Activated naive CD8-positive, alpha-beta T cell treated with anti-CD3 and anti-CD28 coated beads for 36 hours (primary cell): ENCODE measurements at regions not wholly inside any gene's neighbourhood (a gene's known extent, or its start where the extent isn't known, plus 50 kb on each side); places are given as distances from the start of the nearest gene placed in this dataset.

Experiments
- DNase-seq: peaks from one replicate; pipeline ENCODE4 v3.0.0; 2021
- H3K27ac Mint-ChIP-seq: one replicate; pipeline ENCODE4 v1.8.0; 2022; ENCODE audit warnings: mild to moderate bottlenecking, moderate library complexity, mixed read lengths
- H3K27me3 Mint-ChIP-seq: one replicate; pipeline ENCODE4 v1.8.0; 2022; ENCODE audit warnings: mild to moderate bottlenecking, mixed read lengths
- H3K36me3 Mint-ChIP-seq: one replicate; pipeline ENCODE4 v1.8.0; 2021; ENCODE audit warnings: mild to moderate bottlenecking, mixed read lengths
- H3K4me1 Mint-ChIP-seq: one replicate; pipeline ENCODE4 v1.8.0; 2021; ENCODE audit warnings: mixed read lengths
- H3K4me3 Mint-ChIP-seq: one replicate; pipeline ENCODE4 v1.8.0; 2022; ENCODE audit warnings: mild to moderate bottlenecking, moderate library complexity, mixed read lengths
- H3K9me3 Mint-ChIP-seq: one replicate; pipeline ENCODE4 v1.8.0; 2022; ENCODE audit warnings: mixed read lengths

DNA sequence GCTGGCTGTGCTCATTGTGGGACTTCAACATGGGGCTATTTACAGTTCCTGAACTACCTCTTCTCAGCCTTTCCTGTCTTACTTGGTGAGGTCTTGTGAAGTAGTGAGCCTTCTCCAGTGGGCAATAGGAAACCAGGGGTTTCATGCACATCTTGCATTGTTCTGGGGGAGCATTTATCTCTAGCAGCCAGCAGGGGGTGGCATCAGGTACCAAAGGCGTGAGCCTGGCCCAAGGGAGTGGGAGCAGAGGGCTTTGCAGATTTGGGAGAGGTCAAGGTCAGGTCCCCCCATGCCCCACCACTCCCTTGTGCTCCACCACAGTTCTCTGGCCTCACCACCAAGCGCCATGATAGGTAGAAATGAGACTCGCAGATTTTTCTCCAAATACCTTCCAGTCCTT is 85.4 kb upstream of the NPTX2 start:
- Mint-ChIP-seq H3K27me3 (no peaks in the 10 kb centered on the region), H3K36me3 (no peaks in the 10 kb centered on the region), H3K4me1 (no peaks in the 10 kb centered on the region), H3K9me3 (peaks cover 17% of the 10 kb centered on the region), H3K27ac (no peak overlapping the region), H3K4me3 (no peak overlapping the region)
- DNase-seq: no peak

DNA sequence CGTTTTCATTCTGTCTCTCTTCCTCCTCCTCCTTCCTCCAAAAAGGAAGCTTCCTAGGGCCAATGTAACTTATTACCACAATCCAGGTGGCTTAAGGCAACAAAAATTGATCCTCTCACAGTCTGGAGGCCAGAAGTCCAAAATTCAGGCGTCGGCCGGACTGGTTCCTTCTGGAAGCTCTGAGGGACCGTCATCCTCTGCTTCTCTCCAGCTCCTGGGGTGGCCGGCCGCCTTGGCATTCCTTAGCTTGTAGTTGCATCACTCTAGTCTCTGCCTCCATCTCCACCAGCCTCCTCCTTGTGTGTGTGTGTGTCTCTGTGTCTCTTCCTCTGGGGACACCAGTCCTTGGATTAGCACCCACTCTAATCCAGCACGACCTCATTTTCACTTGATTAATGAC is 89.0 kb upstream of the NPTX2 start:
- no peaks in the 10 kb centered on the region for H3K4me1 Mint-ChIP-seq
- H3K27ac Mint-ChIP-seq: no peak overlapping the region
- H3K27me3 Mint-ChIP-seq: no peaks in the 10 kb centered on the region
- DNase-seq: no peak
- no peak overlapping the region for H3K4me3 Mint-ChIP-seq
- H3K36me3 Mint-ChIP-seq: no peaks in the 10 kb centered on the region
- peaks cover 10% of the 10 kb centered on the region for H3K9me3 Mint-ChIP-seq

DNA sequence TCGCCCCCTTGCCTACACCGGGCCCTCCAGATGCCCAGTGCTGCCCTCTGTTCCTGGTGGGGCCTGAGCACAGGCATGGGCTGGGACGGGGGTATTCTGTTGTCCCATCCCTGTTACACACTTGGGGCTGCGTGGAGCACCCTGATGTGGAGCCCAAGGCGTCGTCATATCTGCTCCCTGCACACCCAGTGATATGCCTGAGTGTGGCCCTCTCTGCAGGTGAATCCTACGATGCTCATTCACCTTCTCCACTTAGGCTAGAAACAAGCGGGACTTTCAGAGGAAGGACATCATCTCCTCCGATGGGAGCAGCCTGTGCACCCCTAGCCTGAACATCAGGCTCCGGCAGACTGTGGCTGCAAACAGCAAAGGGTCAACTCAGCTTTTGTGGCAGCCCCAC is 91.0 kb upstream of the NPTX2 start:
- no peaks in the 10 kb centered on the region for H3K4me1 Mint-ChIP-seq
- peaks cover 4% of the 10 kb centered on the region for H3K9me3 Mint-ChIP-seq
- DNase-seq: no peak
- no peaks in the 10 kb centered on the region for H3K36me3 Mint-ChIP-seq
- H3K4me3 Mint-ChIP-seq: no peak overlapping the region
- H3K27me3 Mint-ChIP-seq: no peaks in the 10 kb centered on the region
- no peak overlapping the region for H3K27ac Mint-ChIP-seq

DNA sequence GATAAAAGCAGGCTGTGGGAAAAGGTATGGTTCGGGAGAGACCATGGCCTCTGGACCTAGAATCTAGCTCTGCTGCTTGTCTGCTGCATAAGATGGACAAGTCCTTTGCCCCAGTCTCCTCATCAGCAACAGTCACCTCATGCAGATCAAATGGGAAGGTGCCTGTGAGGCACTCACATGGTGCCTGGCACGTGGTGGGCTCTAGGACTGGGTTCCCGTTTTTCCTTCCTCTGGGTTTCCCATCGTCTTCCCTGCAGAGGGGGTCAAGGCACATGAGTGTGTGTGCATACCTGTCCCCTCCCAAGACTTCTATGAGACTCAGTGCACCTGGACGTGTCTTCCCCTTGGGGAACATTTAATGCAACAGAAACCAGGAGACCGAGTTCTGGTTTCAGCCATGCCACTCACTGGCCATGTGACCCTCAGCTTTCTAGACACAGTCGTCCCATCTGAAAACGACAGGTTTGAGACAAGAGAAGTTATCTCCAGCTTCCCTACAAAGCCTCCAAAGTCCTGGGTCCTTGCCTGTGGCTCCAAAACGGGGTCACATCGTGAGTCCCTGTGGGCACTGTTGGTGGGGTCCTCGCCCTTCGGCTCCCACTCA is 95.9 kb upstream of the NPTX2 start:
- no peaks in the 10 kb centered on the region for H3K36me3 Mint-ChIP-seq
- H3K4me1 Mint-ChIP-seq: no peaks in the 10 kb centered on the region

DNA sequence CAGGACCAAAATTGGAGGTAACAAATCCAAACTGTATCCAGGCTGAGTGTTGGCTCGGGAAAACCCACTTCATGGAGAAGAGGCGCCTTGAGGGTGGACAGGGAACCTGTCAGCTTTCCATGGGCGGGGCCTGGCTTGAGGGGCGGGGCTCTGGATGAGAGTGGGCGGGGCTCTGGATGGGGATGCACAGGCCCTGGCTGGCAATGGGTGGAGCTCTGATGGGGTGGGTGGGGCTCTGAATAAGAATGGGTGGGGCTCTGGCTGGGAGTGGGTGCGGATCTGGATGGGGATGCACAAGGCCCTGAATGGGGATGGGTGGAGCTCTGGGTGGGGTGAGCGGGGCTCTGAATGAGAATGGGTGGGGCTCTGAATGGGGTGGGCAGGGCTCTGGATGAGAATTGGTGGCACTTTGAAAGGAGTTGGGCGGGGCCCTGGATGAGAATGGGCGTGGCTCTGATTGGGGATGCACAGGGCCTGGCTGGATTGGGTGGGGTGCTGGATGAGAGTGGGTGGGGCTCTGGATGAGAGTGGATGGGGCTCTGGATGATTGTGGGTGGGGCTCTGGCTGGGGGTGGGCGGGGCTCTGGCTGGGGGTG is 96.6 kb upstream of the NPTX2 start:
- DNase-seq: no peak
- no peaks in the 10 kb centered on the region for H3K9me3 Mint-ChIP-seq
- H3K36me3 Mint-ChIP-seq: no peaks in the 10 kb centered on the region
- no peaks in the 10 kb centered on the region for H3K27me3 Mint-ChIP-seq
- H3K4me1 Mint-ChIP-seq: no peaks in the 10 kb centered on the region
- no peak overlapping the region for H3K27ac Mint-ChIP-seq
- H3K4me3 Mint-ChIP-seq: no peak overlapping the region

More for the DNA sequence above, 95.9 kb upstream of the NPTX2 start:
- no peak overlapping the region for H3K27ac Mint-ChIP-seq
- no peak overlapping the region for H3K4me3 Mint-ChIP-seq
- H3K9me3 Mint-ChIP-seq: no peaks in the 10 kb centered on the region
- H3K27me3 Mint-ChIP-seq: no peaks in the 10 kb centered on the region
- no peak for DNase-seq

DNA sequence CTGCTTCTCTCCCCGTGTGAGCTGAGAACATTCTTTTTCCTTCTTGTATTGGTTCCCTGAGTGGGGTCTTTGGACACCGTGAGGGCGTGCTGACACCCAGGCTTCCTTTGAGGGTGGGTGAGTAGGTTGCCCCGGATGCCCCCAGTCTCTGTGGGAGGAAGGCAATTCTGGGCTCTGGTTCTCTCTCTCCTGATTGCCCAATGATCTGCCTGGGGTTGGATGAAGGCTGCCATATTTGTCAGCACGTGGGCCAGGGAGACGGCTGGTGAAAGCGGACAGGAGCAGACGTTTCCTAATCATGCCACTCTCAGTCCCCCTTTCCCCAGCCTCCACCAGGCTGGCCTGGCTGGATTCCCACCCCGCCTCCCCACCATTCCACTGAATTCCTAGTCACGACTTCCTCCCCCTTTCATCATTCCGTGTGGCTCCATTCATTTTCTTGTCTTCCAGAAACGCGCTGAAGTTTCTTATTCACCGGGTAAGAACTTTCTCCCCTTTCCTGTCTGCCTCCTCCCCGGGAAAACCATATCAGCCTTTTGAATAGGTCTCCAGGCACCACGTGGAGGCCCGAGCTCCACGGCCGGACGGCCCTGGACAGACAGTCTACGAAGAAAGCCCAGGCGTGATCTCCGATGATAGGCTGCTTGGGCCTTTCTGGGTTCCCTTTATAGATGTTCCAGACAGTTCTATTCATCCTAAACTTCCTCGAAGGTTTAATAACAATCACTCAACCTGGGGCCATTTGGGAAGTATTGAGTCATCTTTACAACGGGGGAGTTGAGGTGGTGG is 98.7 kb upstream of the NPTX2 start:
- Mint-ChIP-seq H3K4me3 (no peak overlapping the region), H3K27me3 (no peaks in the 10 kb centered on the region), H3K9me3 (no peaks in the 10 kb centered on the region), H3K27ac (no peak overlapping the region), H3K36me3 (no peaks in the 10 kb centered on the region), H3K4me1 (no peaks in the 10 kb centered on the region)
- no peak for DNase-seq

DNA sequence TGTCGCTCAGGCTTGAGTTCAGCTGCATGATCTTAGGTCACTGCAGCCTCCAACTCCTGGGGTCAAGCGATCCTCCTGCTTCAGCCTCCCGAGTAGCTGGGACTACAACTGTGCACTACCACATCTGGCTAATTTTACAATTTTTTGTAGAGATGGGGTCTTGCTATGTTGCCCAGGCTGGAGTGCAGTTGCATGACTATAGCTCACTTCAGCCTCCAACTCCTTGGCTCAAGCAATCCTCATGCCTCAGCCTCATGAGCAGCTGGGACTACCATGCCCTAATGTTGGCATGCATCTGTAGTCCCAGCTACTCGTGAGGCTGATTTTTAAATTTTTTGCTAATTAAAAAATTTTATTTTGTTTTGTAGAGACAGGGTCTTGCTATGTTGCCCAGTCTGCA is 101.9 kb upstream of the NPTX2 start:
- H3K9me3 Mint-ChIP-seq: no peaks in the 10 kb centered on the region

DNA sequence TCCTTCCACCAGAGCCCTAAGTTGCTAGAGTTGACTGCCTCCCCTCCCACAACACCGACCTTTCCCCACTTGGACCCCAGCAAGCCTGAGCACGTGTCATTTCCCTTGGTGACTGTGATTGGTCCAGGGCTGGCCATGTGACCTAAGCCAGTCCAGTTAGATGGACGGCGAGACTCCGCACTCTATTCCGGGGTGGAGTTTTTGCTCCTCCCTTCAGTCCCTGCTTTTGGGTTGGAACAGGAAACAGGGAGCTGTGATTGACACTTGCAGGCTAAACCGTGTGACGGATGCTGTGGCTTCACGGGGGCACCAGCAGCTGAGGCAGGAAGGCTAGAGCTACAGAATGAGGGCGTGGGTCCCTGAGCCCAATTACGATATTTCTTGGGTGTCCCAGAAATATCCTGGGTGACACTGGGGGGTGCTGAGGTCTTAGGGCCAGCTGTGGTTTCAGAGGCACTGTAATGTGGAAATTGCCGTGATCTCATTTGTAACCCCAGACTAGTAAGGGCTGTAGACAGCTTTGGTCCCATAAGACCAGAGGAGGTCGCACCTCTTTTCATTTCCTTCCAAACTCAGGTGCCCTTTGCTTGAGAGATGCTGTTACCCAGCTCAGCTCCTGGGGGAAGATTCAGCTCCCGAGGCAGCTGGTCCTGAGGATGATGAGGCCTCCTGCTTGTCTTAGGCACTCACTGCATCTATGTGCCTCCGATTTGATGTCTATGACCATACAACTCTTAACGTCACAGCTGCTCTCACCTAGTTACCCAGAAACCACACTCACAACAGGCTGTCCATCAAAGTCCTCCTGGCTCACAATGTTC is 102.7 kb upstream of the NPTX2 start:
- Mint-ChIP-seq H3K4me3 (no peak overlapping the region), H3K4me1 (no peaks in the 10 kb centered on the region), H3K9me3 (no peaks in the 10 kb centered on the region), H3K27me3 (peaks cover 3% of the 10 kb centered on the region), H3K27ac (no peak overlapping the region), H3K36me3 (no peaks in the 10 kb centered on the region)
- no peak for DNase-seq

More for the DNA sequence above, 101.9 kb upstream of the NPTX2 start:
- Mint-ChIP-seq H3K27me3 (no peaks in the 10 kb centered on the region), H3K27ac (no peak overlapping the region), H3K4me3 (no peak overlapping the region), H3K36me3 (no peaks in the 10 kb centered on the region), H3K4me1 (no peaks in the 10 kb centered on the region)
- no peak for DNase-seq

DNA sequence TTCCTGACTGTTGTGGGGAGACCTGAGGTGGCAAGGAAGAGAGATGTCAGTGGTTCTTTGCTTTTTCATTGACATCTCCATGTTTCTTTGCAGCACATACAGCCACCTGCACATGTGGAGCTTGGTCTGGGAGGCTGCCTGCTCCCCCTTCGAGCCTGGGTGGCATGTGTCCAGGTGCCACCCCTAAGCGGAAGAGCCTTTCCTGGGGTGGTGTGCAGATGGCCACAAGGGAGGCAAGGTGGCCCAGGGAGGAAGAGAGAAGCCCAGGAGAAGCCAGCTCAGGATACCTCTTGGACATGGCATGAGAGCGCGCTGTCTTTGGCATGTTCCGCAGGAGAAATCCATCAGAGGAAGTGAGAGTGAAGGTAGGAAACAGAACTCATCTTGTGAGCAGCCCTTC is 105.9 kb upstream of the NPTX2 start:
- H3K27ac Mint-ChIP-seq: no peak overlapping the region
- H3K36me3 Mint-ChIP-seq: no peaks in the 10 kb centered on the region
- DNase-seq: no peak
- H3K9me3 Mint-ChIP-seq: peaks cover 4% of the 10 kb centered on the region
- peaks cover 9% of the 10 kb centered on the region for H3K27me3 Mint-ChIP-seq
- H3K4me1 Mint-ChIP-seq: no peaks in the 10 kb centered on the region
- H3K4me3 Mint-ChIP-seq: no peak overlapping the region

DNA sequence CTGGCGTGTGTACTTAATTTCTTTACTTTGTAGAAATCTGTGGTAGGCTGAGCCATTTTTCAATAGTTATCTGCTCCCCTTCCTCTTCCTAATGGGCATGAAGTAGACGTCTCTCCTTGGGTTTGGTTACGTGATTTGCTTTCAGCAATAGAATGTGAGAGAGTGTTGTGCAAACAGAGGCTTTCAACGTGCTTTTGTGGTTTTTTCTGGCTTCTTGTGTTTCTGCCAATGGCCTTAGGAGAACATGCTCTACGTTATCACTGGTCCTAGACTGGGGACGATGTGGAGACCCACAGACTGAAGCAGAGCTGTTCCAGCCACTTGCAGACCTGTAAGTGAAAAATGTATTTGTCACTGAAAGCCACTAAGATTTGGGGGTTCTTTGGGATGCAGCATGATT is 107.2 kb upstream of the NPTX2 start:
- Mint-ChIP-seq H3K4me1 (no peaks in the 10 kb centered on the region), H3K36me3 (no peaks in the 10 kb centered on the region), H3K4me3 (no peak overlapping the region), H3K27me3 (peaks cover 10% of the 10 kb centered on the region), H3K9me3 (peaks cover 5% of the 10 kb centered on the region), H3K27ac (no peak overlapping the region)
- DNase-seq: no peak

DNA sequence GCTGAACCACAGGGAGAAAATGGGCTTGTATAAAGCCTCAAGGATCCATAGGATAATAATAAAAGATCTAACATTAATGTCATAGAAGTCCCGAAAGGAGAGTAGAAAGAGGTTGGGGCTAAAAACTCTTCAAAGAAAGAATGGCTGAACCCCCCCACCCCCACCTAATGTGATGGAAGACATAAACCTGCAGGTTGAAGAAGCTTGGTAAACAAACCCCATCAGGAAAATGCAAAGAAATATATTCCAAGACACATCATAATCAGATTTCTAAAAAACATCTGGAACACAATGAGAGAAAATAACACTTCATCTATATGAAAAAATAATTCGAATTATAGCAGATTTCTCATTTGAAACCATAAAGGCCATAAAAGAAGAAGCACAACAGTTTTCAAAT is 105.6 kb upstream of the BAIAP2L1 start:
- Mint-ChIP-seq H3K4me1 (no peaks in the 10 kb centered on the region), H3K36me3 (no peaks in the 10 kb centered on the region), H3K4me3 (no peak overlapping the region), H3K27me3 (peaks cover 31% of the 10 kb centered on the region), H3K9me3 (peaks cover 5% of the 10 kb centered on the region), H3K27ac (no peak overlapping the region)
- DNase-seq: no peak

DNA sequence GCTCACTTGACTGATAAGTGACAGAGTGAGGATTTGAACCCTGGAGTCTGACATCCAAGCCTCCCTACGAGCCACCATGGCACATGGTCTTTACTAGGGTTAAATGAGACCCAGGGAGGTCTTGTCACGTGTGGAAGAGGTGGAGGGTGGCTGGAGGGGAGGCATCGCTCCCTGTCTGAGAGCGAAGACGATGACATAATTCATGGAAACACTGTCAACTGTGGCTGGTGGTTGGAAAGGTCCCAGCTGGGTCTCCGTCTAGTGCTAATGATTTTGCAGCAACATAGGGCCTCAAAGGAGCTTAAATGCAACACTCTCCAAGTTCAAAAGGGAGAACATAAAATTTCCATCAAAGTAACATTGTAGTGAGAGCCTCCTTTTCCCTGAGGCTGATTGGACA is 99.9 kb upstream of the BAIAP2L1 start:
- H3K27me3 Mint-ChIP-seq: peaks cover 27% of the 10 kb centered on the region
- H3K27ac Mint-ChIP-seq: no peak overlapping the region
- H3K36me3 Mint-ChIP-seq: no peaks in the 10 kb centered on the region
- H3K4me3 Mint-ChIP-seq: no peak overlapping the region
- no peak for DNase-seq
- H3K9me3 Mint-ChIP-seq: peaks cover 20% of the 10 kb centered on the region
- no peaks in the 10 kb centered on the region for H3K4me1 Mint-ChIP-seq

DNA sequence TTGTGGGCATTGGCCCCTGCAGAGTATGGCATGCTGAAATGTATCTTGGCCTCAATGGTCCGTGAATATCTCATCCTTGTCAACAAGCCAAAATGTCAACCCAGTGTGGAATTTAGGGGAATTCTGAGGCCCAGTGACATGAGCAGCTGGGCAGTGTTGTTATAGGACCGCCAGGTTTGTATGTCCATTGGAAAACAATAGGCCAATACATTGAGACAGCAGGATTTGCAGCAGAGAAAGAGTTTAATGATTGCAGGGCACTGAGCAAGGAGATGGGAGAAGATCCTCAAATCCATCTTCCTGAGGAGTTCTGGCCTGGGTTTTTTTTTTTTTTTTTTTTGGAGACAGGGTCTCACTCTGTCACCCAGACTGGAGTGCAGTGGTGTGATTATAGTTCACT is 95.7 kb upstream of the BAIAP2L1 start:
- Mint-ChIP-seq H3K4me3 (no peak overlapping the region), H3K27ac (no peak overlapping the region), H3K9me3 (peaks cover 28% of the 10 kb centered on the region), H3K36me3 (no peaks in the 10 kb centered on the region), H3K4me1 (no peaks in the 10 kb centered on the region), H3K27me3 (peaks cover 6% of the 10 kb centered on the region)
- no peak for DNase-seq

DNA sequence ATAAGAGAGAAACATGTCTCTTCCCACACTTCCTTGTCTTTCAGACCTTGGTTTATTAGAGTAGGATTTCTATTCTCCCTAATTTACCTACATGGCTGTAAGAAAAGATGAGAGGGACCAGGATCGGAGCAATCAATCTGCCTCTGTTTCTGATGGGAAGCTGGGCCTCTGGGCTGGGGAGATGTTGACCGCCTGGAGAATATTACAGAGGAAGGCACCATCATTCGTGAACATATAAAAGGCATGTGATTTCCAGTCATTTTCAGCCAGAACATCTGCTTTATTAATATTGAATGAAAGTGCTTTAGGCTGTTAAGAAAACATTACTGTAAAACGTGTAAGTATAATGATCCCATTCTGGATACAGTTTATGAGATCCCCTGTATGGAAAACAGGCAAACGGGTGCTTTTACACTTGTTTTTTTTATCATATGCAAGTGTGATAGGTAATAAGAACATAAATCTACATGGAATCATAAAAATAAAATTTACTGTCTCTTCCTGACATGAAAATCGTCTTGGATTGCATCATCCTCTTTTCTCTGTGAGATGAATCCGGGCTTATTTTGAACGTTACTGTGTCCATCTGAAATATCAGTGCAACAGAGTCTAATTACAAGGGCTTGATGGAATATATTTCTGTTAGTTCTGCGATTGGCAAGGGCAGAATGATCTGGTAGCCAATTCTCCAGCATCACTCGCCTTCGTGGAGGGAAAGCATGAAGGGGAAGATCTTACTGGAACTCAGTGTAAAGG is 94.5 kb upstream of the BAIAP2L1 start:
- no peaks in the 10 kb centered on the region for H3K36me3 Mint-ChIP-seq
- peaks cover 26% of the 10 kb centered on the region for H3K9me3 Mint-ChIP-seq
- DNase-seq: no peak
- no peak overlapping the region for H3K27ac Mint-ChIP-seq
- no peak overlapping the region for H3K4me3 Mint-ChIP-seq
- H3K4me1 Mint-ChIP-seq: no peaks in the 10 kb centered on the region
- H3K27me3 Mint-ChIP-seq: peaks cover 6% of the 10 kb centered on the region
